H1 (cell line): ENCODE measurements at regions not wholly inside any gene's neighbourhood (a gene's known extent, or its start where the extent isn't known, plus 50 kb on each side); places are given as distances from the start of the nearest gene placed in this dataset.

Source experiments
- BCL11A ChIP-seq, 2 experiments: IDR thresholded peaks; one replicate each; pipeline ENCODE4 v1.6.1; 2011; ENCODE audit warnings: low read depth in 2 of 2, low read length in 2 of 2, mild to moderate bottlenecking in 2 of 2
- CTCF ChIP-seq, 3 experiments: IDR thresholded peaks; 1 replicate in 2 of 3; 2 replicates in 1 of 3; pipeline versions ENCODE4 v1.5.1 to v1.6.1; 2011; ENCODE audit warnings: low read length in 3 of 3, mild to moderate bottlenecking in 3 of 3, inconsistent platforms in 2 of 3, low read depth in 1 of 3, moderate library complexity in 1 of 3; ENCODE audit not compliant: insufficient read depth in 1 of 3; ENCODE audit errors: control extremely low read depth in 1 of 3
- EZH2 ChIP-seq: fragments of 200-600 bp; sonication (generic); IDR thresholded peaks from 2 replicates; pipeline ENCODE4 v1.7.1; 2012; ENCODE audit warnings: low read depth, mild to moderate bottlenecking, moderate library complexity, low read length, inconsistent platforms; ENCODE audit not compliant: severe bottlenecking
- GTF2F1 ChIP-seq: IDR thresholded peaks from 2 replicates; pipeline ENCODE4 v1.6.1; 2012; ENCODE audit warnings: low read depth, low read length, improper control_type of control experiment, borderline replicate concordance
- JUND ChIP-seq: IDR thresholded peaks from 2 replicates; pipeline ENCODE4 v1.6.1; 2011; ENCODE audit warnings: mild to moderate bottlenecking, improper control_type of control experiment, low read length
- PHF8 ChIP-seq: fragments of 200-600 bp; sonication (generic); conservative IDR thresholded peaks from 2 replicates; pipeline ENCODE4 v1.7.1; 2012; ENCODE audit warnings: low read depth, mild to moderate bottlenecking, inconsistent platforms, low read length, moderate library complexity
- POLR2A ChIP-seq, 2 experiments: IDR thresholded peaks; 1 replicate in 1 of 2; 2 replicates in 1 of 2; pipeline ENCODE4 v1.6.1; 2011; ENCODE audit warnings: low read depth in 2 of 2, low read length in 2 of 2, mild to moderate bottlenecking in 2 of 2; ENCODE audit errors: control extremely low read depth in 1 of 2
- POLR2AphosphoS5 ChIP-seq: IDR thresholded peaks from 2 replicates; pipeline ENCODE4 v1.6.1; 2011; ENCODE audit warnings: low read depth, low read length
- POU5F1 ChIP-seq: IDR thresholded peaks from 2 replicates; pipeline ENCODE4 v1.6.1; 2011; ENCODE audit warnings: low read depth, mild to moderate bottlenecking, low read length, moderate library complexity
- RAD21 ChIP-seq, 2 experiments: IDR thresholded peaks in 1 of 2; conservative IDR thresholded peaks in 1 of 2; 2 replicates each; pipeline ENCODE4 v1.6.1; 2011; ENCODE audit warnings: low read depth in 2 of 2, low read length in 2 of 2, improper control_type of control experiment in 1 of 2, inconsistent platforms in 1 of 2, mild to moderate bottlenecking in 1 of 2, moderate library complexity in 1 of 2
- RXRA ChIP-seq: IDR thresholded peaks from 2 replicates; pipeline ENCODE4 v1.6.1; 2011; ENCODE audit warnings: low read depth, mild to moderate bottlenecking, low read length, moderate library complexity; ENCODE audit not compliant: insufficient read depth
- TBP ChIP-seq: IDR thresholded peaks from 2 replicates; pipeline ENCODE4 v1.6.1; 2011; ENCODE audit warnings: low read depth, low read length, improper control_type of control experiment
- TEAD4 ChIP-seq: IDR thresholded peaks from 2 replicates; pipeline ENCODE4 v1.6.1; 2012; ENCODE audit warnings: low read depth, low read length, inconsistent platforms, mixed read lengths
- ZNF274 ChIP-seq: IDR thresholded peaks from 2 replicates; pipeline ENCODE4 v1.7.0; 2012; ENCODE audit warnings: low read length, borderline replicate concordance; ENCODE audit errors: extremely low read depth

GRCh38 chr22:44588348-44588747 is 90.3 kb upstream of the RTL6 start:
- TF ChIP-seq PHF8, result no peak
- no peak for TF ChIP-seq POU5F1
- TF ChIP-seq TEAD4, result no peak
- TF ChIP-seq RAD21 (IDR thresholded peaks at IDR 0.05 in 1 of 2, conservative IDR thresholded peaks at IDR 0.05 in 1 of 2; ENCODE audit: low read depth in 2 of 2, low read length in 2 of 2), result no peak
- no peak for TF ChIP-seq POLR2AphosphoS5
- no peak for TF ChIP-seq CTCF (IDR thresholded peaks at IDR 0.05; ENCODE audit: control extremely low read depth in 1 of 3, insufficient read depth in 1 of 3, low read depth in 1 of 3, low read length in 3 of 3)
- no peak for TF ChIP-seq POLR2A (IDR thresholded peaks at IDR 0.05; ENCODE audit: control extremely low read depth in 1 of 2, low read depth in 2 of 2, low read length in 2 of 2)
- TF ChIP-seq JUND, result no peak
- TF ChIP-seq GTF2F1, result no peak
- no peak for TF ChIP-seq RXRA
- TF ChIP-seq EZH2, result no peak
- TF ChIP-seq BCL11A (IDR thresholded peaks at IDR 0.05; ENCODE audit: low read depth in 2 of 2, low read length in 2 of 2), result no peak
- no peak for TF ChIP-seq TBP
- no peak for TF ChIP-seq ZNF274
